ENCODE measurements at regions not wholly inside any gene's neighbourhood (a gene's known extent, or its start where the extent isn't known, plus 50 kb on each side); places are given as distances from the start of the nearest gene placed in this dataset.

DNA sequence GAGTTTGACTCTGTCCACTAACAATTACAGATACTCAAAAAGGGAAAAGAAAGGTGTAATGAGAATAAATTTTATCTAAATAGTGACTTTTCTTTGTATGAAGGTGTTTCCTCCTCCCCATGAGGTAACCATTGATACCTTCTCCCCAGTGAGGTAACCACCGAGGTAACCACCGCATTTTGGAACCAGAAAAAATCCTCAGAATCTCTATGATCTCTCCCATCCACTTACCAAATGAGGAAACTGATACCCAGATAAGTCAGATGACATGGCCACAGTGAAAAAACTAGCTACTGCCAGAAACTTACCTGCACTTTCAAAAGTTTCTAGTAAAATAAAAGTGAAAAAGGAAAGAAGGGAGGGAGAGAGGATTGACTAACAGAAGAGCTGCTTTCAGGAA lies 124.0 kb upstream of the FNDC3A start:
- TF ChIP-seq, protein P1, sequence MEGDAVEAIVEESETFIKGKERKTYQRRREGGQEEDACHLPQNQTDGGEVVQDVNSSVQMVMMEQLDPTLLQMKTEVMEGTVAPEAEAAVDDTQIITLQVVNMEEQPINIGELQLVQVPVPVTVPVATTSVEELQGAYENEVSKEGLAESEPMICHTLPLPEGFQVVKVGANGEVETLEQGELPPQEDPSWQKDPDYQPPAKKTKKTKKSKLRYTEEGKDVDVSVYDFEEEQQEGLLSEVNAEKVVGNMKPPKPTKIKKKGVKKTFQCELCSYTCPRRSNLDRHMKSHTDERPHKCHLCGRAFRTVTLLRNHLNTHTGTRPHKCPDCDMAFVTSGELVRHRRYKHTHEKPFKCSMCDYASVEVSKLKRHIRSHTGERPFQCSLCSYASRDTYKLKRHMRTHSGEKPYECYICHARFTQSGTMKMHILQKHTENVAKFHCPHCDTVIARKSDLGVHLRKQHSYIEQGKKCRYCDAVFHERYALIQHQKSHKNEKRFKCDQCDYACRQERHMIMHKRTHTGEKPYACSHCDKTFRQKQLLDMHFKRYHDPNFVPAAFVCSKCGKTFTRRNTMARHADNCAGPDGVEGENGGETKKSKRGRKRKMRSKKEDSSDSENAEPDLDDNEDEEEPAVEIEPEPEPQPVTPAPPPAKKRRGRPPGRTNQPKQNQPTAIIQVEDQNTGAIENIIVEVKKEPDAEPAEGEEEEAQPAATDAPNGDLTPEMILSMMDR (IDR thresholded peaks at IDR 0.05; ENCODE audit: low read depth, low read length, missing input control) = no peak
- TF ChIP-seq, protein P2, sequence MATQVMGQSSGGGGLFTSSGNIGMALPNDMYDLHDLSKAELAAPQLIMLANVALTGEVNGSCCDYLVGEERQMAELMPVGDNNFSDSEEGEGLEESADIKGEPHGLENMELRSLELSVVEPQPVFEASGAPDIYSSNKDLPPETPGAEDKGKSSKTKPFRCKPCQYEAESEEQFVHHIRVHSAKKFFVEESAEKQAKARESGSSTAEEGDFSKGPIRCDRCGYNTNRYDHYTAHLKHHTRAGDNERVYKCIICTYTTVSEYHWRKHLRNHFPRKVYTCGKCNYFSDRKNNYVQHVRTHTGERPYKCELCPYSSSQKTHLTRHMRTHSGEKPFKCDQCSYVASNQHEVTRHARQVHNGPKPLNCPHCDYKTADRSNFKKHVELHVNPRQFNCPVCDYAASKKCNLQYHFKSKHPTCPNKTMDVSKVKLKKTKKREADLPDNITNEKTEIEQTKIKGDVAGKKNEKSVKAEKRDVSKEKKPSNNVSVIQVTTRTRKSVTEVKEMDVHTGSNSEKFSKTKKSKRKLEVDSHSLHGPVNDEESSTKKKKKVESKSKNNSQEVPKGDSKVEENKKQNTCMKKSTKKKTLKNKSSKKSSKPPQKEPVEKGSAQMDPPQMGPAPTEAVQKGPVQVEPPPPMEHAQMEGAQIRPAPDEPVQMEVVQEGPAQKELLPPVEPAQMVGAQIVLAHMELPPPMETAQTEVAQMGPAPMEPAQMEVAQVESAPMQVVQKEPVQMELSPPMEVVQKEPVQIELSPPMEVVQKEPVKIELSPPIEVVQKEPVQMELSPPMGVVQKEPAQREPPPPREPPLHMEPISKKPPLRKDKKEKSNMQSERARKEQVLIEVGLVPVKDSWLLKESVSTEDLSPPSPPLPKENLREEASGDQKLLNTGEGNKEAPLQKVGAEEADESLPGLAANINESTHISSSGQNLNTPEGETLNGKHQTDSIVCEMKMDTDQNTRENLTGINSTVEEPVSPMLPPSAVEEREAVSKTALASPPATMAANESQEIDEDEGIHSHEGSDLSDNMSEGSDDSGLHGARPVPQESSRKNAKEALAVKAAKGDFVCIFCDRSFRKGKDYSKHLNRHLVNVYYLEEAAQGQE (IDR thresholded peaks at IDR 0.05) = no peak
- TF ChIP-seq TAF1 (conservative IDR thresholded peaks at IDR 0.05) (no peak), YY1 (IDR thresholded peaks at IDR 0.05) (no peak), GABPA (IDR thresholded peaks at IDR 0.05 in 1 of 2, conservative IDR thresholded peaks at IDR 0.05 in 1 of 2) (no peak), RAD21 (IDR thresholded peaks at IDR 0.05) (no peak), NR2F2 (IDR thresholded peaks at IDR 0.05) (no peak), FOXA1 (IDR thresholded peaks at IDR 0.05) (no peak), SP1 (IDR thresholded peaks at IDR 0.05) (no peak)
- TF ChIP-seq, protein P3, sequence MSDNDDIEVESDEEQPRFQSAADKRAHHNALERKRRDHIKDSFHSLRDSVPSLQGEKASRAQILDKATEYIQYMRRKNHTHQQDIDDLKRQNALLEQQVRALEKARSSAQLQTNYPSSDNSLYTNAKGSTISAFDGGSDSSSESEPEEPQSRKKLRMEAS (IDR thresholded peaks at IDR 0.05) = no peak
- TF ChIP-seq, protein P4, sequence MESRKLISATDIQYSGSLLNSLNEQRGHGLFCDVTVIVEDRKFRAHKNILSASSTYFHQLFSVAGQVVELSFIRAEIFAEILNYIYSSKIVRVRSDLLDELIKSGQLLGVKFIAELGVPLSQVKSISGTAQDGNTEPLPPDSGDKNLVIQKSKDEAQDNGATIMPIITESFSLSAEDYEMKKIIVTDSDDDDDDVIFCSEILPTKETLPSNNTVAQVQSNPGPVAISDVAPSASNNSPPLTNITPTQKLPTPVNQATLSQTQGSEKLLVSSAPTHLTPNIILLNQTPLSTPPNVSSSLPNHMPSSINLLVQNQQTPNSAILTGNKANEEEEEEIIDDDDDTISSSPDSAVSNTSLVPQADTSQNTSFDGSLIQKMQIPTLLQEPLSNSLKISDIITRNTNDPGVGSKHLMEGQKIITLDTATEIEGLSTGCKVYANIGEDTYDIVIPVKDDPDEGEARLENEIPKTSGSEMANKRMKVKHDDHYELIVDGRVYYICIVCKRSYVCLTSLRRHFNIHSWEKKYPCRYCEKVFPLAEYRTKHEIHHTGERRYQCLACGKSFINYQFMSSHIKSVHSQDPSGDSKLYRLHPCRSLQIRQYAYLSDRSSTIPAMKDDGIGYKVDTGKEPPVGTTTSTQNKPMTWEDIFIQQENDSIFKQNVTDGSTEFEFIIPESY (IDR thresholded peaks at IDR 0.05) = no peak

Data from liver (tissue), 3 donors.